Stimulated activated naive CD4-positive, alpha-beta T cell (primary cell): ENCODE measurements at regions not wholly inside any gene's neighbourhood (a gene's known extent, or its start where the extent isn't known, plus 50 kb on each side); places are given as distances from the start of the nearest gene placed in this dataset.
"Not testable (repeated sequence)": the region's sequence is repeated elsewhere in the genome, so short reads cannot be mapped to it uniquely, and the experiment has no call there.

Experiments used
- DNase-seq, 6 experiments: peaks; one replicate each; lab custom pipeline; 2025; lab: John Stamatoyannopoulos, UW

GRCh38 chr6:113662688-113663333 is 194.3 kb upstream of the MARCKS start:
- DNase-seq, result no peak

GRCh38 chr6:113664909-113665308 is 192.2 kb upstream of the MARCKS start:
- no peak for DNase-seq

- no peak for DNase-seq
These were observed 188.3 kb upstream of the MARCKS start for GRCh38 chr6:113668641-113669408.

DNA sequence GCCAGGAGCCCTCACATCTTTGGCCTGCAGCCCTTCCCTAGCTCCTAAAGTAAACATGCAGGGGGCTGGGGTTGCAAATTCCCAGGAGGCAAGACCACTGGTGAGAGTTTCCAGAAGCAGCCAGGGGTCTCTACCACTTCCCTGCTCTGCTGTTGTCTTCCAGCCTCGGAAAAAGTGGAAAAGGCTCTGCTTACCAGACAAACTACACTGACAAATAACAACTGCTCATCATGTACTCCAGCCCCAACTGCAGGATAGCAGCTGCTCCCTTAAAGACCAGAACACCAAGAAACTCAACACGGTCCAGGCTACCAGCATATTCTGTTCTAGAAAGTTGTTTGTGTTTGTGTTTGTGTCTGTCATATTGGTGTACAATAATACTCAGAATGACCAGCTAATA is 187.5 kb upstream of the MARCKS start:
- DNase-seq, result no peak

- no peak for DNase-seq
These were observed 185.7 kb upstream of the MARCKS start for GRCh38 chr6:113671421-113671820.

GRCh38 chr6:113672491-113673149 is 184.5 kb upstream of the MARCKS start:
- no peak for DNase-seq

DNA sequence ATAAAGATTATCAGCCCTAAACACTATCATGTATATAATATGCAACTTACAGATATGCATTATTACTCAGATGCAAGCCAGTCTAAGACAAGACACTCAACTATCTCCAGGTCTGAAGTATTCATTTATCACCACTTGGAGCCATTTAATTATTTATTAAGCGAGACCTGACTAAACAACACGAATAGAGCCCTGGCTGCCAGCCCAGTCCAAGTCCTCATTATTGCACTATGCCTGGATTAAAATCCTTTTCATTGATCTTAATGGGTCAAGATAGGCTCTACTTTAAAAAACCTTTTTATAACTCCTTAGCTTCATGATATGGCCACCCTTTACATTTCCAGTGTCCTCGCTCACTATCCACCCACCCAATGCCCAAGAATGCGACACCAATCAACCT is 183.1 kb upstream of the MARCKS start:
- no peak for DNase-seq

DNA sequence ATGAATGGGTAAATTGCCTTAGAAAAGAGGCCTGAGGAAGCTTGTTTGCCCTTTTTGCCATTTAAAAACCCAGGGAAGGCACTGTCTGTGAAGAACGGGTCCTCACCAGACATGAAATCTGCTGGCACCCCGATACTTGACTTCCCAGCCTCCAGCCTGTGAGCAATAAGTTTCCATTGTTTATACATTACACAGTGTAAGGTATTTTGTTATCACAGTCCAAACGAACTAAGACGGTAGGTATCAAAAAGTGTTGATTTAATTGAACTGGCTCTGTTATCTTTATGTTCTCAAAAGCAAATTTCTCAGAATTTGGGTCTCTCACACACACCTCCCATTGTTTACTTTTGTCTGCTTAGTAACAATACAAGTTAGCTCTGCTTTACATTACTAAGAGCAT is 181.1 kb upstream of the MARCKS start:
- no peak for DNase-seq

DNA sequence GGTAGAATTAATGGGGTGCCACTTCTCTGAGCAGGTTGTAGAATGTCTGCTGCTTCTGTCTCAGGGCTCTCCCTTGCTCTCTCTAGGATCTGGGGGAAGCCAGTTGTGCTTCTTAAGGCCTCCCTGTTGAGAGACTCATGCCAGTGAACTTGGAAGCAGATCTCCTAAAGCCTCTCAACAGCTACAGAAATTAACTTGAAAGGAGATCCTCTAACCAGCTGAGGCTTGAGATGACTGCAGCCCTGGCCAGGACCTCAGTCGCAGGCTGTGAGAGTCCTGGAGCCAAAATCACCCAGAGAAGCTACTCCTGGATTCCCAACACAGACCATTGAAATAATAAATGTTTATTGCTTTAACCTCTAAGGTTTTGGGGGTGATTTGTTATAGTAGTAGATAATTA is 180.2 kb upstream of the MARCKS start:
- no peak for DNase-seq

DNA sequence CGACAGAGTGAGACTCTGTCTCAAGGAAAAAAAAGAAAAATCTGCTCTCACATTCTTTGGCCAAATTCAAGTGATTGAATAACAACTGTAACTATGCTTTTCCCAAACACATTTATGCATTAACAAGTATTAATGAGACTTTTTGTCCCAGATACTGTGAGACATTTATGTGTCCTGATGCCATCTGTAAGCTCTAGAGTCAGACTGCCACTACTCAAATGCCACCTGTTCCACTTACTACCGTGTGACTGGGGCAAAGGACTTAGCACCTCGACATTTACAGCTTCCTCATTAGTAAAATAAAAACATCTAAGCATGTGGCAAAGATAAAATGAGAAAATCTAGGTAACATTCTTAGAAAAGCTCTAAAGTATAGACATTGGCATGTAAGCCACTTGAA is 178.1 kb upstream of the MARCKS start:
- no peak for DNase-seq

GRCh38 chr6:113680301-113680700 is 176.8 kb upstream of the MARCKS start:
- no peak for DNase-seq

GRCh38 chr6:113683968-113684367 is 173.2 kb upstream of the MARCKS start:
- DNase-seq, result no peak

DNA sequence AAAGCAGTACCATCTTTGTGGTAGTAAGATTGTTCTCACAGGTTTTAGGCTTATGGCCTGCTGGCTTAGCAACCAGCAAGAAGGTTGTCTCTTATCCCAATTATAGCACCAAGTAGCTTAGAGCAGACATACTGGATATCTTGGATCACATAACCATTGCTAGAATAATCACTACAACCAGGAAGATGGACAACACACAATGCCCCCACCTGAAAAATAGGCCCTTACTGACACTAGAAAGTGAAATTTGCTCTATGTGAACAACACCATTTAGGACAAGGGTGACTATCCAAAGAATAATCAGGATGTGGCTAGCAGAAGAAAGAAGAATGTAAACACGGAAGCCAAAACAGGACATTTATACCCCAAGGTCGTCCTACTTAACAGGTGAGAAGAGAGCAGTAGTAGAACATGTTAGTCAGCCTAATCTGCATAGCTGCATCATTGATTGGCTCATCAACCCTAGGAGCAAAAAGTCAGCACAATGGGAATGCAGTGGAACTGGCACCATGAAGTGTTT is 172.7 kb upstream of the MARCKS start:
- no peak for DNase-seq

- no peak for DNase-seq
These were observed 171.1 kb upstream of the MARCKS start for GRCh38 chr6:113686049-113686448.

DNA sequence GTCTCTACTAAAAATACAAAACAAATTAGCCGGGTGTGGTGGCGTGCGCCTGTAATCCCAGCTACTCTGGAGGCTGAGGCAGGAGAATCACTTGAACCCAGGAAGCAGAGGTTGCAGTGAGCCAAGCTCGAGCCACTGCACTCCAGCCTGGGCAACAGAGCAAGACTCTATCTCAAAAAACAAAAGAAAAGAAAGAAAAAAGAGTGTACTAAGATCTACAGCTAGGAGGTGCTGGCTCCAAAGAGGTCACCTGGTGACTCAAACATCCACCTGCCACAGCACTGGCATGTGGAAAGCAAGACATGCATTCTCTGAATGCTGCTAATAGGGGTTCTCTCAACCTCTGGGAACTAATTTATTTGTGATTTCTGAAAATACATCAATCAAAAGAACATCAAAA is 167.5 kb upstream of the MARCKS start:
- DNase-seq, result not testable (repeated sequence)

GRCh38 chr6:113690281-113691259 is 166.6 kb upstream of the MARCKS start:
- no peak for DNase-seq

DNA sequence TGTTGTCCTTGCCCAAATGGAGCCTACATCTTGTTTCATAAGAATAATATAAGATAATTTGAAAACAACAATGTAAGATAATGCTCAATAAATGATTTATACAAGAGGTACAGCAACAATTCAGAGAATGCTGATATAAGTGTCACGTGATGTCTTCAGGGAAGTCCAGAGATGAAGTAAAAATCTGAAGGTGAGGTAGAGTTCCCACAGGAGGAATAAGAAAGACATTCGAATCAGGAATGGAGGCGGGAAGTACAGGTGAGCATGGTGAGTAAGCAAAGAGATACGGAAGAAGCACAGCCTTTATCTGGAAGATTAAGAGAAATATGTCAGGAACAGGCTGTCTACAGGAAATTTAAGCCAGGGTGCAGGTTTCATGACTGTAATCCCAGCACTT is 165.9 kb upstream of the MARCKS start:
- no peak for DNase-seq

DNA sequence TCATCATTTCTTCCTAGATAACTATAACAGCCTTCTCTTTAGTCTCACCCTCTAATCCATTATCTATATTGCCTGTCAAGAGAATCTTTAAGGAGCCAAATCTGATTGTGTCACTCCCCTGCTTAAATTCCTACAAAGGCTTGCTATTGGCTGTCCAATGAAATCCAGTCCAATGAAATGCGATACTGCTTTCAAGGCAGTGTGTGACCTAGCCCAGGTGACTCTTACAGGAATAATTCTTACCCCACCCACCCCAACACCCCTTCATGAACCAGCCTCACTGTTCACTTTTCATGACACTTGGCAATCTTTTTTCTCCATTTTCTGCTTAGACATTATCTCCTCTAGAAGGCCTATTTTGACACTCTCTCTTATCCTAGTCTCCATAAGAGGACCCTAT is 163.3 kb upstream of the MARCKS start:
- DNase-seq, result no peak

DNA sequence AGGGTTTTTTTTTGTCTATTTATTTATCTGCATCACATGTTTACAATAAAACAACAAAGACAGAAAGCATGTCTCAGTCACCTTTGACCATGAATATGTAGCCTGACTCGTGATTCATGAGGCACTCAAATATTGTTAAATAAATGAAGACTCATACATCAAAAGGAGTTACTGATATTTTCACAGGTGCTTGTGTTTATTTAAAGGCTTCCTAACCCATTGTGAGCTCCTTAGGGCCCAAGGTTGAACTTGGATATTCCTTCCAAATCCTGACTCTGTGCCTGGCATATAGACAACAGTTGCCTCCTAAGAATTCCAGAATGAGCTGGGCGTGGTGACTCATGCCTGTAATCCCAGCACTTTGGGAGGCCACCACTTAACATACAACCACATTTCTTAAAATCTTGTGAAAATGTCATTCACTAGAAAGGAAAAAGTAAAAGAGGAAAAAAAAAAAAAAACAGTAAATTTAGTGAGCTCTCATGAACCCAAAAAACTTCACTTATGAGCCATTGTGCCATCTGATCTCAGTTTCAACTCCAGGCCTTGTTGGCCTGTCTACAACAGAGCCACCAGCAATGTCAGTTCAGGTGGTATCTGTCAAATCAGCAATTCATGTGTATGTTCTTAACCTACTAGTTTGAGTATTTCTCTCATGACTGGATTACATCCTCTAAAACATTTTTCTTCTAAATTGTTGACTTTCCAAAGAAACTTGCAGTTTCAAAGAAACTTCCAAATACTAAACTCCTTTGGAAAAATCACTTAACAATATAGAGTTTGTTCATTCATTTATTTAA is 162.7 kb upstream of the MARCKS start:
- DNase-seq, result no peak

DNA sequence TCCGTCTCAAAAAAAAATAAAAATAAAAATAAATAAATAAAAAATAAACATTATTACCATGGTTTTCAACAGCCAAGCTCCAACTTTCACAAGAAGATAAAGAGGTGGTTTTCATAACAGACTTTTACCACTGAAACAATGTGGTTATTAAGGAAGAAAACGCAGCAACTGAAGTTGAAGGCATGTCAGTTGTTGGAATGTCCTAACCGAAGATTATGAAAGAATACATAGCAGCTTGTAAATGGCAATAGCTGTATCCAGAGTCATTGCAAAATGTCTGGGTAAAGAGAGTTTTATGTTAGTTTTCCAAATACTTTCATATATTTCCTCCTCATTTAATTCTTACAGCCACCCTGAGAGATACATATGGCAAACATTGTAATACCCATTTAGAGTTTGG is 161.6 kb upstream of the MARCKS start:
- DNase-seq, result no peak

GRCh38 chr6:113696960-113697359 is 160.2 kb upstream of the MARCKS start:
- DNase-seq, result no peak
